Amniotic epithelial cell (primary cell): ENCODE measurements at regions not wholly inside any gene's neighbourhood (a gene's known extent, or its start where the extent isn't known, plus 50 kb on each side); places are given as distances from the start of the nearest gene placed in this dataset.
A peak's percentile ranks its signal among the peaks of the same experiment; 100 is the strongest.
"Not testable (repeated sequence)": the region's sequence is repeated elsewhere in the genome, so short reads cannot be mapped to it uniquely, and the experiment has no call there.

ENCODE experiments used
- DNase-seq: peaks from one replicate; pipeline ENCODE4 v3.0.0-alpha.2; 2010; ENCODE audit warnings: low read depth

DNA sequence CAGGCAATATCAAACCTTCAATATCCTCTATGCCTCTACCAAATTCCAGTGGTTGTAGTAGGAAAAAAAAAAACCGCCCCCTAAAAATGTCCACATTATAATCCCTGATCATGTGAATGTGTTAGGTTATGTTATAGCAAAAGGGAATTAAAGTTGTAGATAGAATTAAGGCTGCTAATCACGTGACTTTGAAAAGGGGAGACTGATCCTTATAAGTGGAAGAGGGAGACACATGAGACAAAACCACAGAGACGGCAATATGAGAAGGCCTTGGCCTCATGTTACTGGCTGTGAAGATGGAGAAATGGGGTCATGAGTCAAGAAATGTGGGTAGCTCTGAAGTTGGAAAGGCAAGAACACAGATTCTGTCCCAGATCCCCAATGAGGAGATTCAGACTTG lies 1711.3 kb downstream of the KHDRBS2 start:
- DNase-seq: not testable (repeated sequence)

DNA sequence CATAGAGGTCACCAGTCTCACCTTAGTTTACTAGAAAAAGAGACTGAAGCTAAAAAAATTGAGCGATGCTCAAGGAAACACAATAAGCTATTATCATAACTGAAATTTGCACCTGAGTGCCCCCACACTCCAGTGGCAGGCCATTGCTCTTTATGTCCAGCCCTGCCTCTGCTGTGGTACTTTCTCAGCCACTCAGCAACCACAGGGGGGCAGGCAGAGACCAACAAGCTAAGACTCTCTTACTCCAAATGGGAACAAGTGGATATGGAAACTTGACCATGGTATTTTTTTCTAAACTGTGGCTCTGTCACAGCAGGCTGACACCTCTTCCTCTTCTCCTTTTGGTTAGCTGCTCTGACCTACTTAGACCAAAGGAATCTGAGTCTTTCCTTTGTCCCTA lies 1713.4 kb downstream of the KHDRBS2 start:
- not testable (repeated sequence) for DNase-seq

DNA sequence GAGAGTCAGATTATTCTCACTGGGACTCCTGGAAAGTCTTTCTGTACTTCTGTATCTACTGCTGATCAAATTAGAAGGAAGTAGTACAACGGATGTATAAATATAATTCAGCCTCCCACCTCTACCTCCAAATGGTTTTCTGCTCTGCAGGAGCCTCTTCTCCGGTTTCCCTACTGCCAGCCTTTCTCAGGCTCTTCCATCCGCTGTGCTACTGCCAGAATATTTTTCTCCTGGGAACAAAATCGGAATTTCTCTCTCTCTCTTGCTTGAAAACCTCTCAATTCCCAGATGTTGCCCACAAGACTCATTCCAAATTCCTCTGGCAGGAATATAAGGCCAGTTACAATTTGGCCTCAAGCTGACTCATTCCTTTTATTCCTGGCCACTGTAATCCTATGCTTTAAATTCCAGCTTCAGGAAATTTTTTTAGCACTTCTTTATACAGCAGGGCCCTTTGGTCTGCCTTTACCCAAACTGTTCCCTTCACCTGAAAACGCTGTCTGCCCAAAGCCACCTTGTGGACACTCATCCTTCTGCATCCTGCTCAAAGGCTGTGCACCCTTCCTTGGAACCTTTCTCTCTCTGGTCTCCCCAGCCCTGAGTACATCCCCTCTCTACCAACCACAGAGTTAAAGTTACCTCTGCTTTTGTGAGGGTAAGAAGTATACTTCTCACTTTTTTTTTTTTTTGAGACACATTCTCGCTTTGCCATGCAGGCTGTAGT lies 1714.6 kb downstream of the KHDRBS2 start:
- DNase-seq: not testable (repeated sequence)

DNA sequence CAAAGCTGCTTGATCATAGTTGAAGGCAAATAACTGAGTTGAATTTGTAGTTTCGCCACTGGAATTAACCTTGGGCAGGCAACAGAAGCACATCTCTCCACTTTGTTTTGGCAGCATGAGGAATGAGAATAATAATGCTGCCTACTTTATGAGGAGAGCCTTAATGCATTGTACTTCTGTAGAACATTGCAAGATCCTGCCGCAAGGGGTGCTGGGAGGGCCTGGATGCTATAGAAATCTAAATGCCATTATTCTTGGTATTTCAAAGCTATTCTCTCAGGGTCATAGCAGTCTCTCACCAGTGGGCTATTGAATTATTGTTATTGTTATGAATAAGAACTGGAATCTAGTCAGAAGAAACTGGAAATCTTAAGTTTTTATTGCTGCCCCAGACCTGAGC lies 1715.4 kb downstream of the KHDRBS2 start:
- not testable (repeated sequence) for DNase-seq

DNA sequence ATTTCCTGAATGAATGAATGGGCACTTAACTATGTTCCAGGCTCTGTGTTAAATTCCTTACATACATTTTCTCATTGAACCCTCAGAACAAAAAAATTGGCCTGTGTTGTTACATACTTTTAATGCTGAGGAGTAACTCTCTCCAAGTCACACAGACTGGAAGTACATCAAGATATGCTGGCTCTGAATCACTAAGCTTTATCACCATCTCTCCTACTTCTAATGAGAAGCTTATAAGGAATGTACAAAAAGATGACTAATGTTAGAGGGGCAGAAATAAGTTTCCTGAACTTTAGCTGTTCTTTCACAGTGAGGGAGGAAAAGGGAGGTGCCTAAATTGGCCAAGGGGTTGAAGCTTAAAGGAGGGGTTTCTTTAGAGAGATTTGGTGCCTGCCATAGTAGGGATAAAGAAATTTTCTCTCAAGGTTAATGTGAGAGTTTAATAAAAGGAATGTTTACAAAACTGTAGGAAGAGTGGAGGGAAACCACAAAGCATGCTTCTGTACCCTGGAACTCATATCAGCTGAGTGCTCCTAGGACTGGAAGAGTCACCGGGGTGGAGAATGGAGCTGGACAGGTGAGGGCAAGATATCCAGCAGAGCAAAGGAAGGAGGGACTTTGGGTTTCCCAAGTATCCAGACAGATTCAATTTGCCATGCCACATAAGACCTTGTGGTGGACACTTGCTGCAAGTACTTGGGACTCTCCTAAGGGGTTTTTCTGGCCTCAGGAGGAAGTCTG lies 1718.4 kb downstream of the KHDRBS2 start:
- peak; percentile 1 for DNase-seq

DNA sequence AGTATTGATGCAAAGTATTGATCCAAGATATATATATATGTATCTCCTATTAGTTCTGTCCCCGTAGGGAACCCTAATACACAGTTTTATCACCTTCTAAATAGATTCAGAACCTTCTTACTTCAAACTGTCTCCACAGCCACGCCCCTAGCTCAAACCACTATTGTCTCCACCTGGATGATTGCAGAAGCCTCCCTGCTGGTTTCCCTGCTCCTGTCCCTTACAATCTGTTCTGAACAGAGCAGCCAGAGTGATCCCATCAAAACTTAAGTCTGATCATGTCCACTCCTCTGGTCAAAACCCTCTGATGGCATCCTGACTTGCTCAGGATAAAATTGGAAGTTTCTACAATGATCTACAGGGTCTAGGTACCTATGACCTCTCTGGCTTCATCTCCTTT lies 1719.6 kb downstream of the KHDRBS2 start:
- DNase-seq: not testable (repeated sequence)

DNA sequence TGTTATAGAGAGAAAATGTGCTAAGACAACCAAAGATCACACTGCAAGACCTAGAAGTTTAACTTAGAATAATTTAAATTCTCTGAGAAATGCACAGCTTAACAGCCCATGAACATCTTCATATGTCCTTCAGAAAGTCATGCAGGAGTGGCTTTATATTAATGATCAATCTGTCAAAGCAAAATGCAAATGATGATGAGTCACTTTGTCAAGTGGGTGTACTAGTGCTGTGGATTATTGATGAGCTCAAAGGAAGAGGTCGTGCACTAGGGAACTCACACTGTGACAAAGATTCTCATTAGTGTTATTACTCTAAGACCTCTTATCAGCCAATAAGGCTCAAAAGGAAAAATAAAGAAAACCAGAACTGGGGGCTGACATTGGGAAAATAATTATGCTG lies 1726.3 kb downstream of the KHDRBS2 start:
- DNase-seq: not testable (repeated sequence)

DNA sequence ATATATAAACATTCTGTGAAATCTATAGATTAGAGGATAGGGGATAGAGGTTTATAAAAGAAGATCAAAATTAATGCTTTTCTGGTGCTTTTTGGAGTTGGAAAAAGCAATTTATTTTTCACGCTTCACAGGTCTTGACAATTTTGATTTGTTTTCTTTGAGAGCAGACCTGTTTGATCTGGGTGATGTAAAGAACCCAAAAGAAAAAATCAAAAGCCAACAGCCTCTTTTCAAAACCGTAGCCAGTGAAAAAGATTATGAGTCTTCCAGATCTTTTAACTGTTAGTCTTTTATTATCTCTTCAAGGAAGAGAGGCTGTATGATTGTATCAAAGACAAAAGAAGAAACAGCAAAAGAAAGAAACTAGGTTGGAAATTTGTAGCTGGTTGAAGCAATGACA lies 1738.7 kb downstream of the KHDRBS2 start:
- DNase-seq: not testable (repeated sequence)

DNA sequence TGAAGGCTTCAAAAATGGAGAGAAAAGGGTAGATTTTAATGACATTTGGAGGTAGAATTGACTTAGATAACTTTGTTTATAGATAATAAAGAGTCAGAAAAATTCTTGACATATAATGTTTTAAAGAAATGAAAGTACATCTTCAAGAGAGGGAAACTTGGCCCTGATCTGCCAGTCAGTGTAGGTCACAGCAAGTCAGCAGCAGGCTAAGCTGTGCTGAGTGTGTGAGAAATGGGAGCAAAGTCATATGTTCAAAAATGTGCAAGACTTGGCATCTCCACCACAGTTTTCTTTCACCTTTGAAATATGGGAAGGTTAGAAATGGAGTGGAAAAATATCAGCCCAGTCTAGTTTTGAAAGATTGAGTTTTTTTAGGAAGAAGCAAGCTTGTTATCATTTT lies 1761.3 kb downstream of the KHDRBS2 start:
- not testable (repeated sequence) for DNase-seq

DNA sequence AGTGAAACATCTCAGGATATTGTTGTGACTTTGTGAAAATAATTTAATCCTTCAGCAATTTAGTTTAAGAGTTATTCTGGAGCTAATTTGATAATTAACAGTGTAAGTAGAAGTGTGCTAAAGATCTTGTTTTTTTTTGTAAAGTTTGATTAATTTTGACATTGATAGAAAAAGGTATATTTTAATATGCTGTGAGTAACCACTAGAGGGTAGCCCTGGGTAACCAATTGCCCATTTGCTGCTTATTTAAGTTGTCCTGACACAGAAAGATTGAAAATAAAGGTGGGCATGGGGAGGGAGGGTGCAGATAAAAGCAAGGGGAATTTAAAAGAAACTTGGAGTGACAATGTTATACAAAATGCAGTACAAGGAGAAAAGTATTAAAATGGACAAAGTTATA lies 1808.3 kb downstream of the KHDRBS2 start:
- DNase-seq: not testable (repeated sequence)

DNA sequence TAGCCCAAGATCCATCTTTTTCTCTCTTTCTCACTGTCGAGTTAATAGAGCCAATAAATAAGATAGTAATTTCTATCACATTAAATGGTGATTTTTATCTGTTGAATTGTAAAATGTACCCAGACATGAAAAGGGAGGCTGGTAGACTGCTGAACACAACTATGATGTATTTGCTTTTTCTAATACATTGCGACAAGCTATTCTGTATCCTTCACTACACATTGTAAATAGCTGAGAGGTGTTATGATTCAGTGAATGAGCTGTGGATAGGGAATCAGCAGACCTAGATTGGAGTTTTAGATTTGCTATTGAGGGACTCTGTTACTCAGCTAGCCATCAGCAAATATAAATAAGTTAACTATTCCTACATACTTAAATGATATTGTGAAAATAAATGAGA lies 1812.2 kb downstream of the KHDRBS2 start:
- not testable (repeated sequence) for DNase-seq

DNA sequence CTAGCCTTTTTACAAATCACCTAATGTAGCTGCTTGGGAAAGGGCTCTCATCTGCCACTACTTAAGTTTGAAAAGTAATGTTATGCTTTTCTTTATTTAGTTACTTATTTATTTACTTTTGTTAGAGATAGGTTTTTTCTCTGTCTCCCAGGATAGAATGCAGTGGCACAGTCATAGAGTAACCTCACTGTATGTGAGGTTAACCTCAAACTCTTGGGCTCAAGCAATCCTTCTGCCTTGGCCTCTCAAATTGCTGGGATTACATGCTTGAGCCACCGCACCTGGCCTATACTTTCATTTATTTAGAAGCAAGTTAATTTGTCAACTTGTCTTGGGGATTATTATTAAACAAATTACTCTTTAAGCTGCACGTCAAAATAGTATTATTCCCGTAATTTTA lies 1814.6 kb downstream of the KHDRBS2 start:
- DNase-seq: not testable (repeated sequence)

DNA sequence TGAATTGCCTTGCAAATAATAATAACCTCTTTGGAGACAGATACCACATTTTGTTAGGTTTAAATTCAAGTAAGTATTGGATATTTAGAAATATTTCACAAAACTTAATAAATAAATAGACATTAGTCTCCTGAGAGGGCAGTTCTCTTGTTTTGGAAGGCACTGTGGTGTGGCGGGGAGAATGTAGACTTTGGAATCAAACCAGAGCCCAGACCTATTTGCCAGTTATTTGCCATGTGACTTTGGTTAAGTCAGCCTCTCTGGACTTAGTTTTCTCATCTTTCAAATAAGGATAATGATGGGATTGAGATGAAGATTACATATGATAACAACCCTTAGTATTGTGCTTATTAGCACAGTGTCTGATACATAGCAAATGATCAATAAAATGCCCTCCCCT lies 1835.6 kb downstream of the KHDRBS2 start:
- not testable (repeated sequence) for DNase-seq

DNA sequence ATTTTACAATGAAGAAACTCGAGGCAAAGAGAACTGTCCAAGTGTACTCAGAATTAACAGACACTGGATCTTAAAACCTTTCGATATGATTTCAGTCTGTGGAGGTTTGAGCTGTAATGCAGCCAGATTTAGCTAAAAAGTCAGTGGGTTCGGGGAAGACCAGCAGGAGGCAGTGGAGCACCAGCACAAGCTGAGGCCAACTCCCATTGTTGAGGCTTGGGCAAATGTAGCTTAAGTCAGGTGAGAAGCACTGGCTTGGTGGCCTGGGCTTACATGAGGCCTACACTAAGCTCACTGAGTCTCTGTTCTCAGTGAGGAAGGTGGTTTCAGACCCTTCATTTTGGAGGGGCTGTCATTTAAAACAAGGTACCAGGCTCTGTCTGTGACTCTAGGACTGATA lies 1841.5 kb downstream of the KHDRBS2 start:
- not testable (repeated sequence) for DNase-seq

DNA sequence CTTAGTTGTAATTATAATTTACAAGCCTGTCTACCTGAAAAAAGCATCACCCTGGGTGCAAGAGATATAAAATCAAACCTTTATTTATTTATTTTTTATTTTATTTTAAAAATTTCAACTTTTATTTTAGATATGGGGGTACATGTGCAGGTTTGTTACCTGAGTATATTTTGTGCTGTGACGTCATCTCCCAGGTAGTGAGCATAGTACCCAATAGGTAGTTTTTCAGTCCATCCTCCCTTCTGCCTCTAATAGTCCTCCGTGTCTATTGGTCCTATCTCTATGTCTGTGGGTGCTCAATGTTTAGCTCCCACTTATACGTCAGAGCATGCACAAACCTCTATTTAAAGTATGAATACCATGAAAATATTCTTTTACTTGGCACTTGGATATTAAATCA lies 1846.3 kb downstream of the KHDRBS2 start:
- not testable (repeated sequence) for DNase-seq

DNA sequence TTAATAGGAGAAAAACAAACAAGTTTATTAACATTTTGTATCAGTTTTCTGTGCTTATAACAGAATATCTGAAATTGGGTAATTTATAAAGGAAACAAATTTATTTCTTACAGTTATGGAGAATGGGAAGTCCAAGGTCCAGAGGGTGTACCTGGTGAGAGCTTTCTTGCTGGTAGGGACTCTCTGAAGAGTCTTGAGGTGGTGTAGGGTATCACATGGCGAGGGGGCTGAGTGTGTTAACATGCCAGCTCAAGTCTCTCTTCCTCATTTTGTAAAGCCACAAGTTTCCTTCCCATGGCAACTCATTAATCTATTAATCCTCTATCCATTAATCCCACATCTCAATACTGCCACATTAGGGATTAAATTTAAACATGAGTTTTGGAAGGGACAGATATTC lies 1863.3 kb downstream of the KHDRBS2 start:
- not testable (repeated sequence) for DNase-seq

DNA sequence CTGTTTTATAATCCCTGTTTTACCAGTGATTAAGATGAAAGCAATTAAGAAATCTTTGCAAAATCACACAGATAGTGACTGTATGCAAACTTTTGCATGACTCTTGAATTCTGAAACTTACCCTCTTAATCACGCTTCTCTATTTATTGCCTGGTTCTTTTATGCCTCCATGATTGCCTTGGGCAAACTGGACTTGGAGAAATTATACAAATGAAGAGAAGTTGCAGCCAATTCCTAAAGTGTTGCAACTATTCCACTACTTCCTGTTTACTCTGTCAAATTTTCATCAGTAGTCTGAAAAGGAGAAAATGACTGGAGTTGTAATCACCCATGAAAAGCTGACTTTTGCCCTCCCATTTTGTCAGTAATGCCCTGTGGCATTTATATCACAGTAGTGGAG lies 1869.9 kb downstream of the KHDRBS2 start:
- not testable (repeated sequence) for DNase-seq

DNA sequence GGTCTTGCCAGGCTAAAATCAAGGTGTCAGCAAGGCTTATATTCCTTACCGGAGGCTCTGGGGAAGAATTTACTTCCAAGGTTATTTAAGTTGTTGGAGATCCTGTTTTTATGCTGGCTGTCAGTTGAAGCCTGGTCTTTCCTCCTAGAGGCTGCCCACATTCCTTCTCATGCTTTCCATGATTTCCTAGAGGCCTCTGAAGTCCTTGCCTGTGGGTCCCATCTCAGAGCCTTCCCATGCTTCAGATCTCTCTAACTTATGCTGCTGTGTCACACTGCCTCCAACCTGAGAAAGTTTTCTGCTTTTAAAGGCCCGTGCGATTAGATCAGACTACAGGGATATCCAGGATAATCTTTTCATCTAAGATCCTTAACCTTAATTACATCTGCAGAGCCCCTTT lies 1877.3 kb downstream of the KHDRBS2 start:
- DNase-seq: not testable (repeated sequence)

DNA sequence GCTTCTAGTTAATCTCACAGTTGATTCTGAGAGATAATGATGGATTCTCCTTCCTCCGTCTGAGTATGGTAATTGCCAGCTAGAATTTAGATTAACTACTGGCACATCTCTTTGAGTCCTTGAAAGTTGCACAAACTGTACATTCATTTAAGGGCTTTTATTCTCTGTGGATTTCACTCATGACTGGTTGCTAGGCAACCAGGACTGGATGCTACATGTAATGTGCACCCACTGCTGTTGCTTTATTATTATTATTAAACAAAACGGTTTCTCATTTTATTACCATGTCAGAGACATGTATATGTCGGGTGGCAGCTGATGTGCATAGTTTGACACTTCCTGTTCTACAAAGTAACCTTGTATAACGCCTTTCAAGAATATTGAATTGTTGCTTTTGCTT lies 1882.8 kb downstream of the KHDRBS2 start:
- not testable (repeated sequence) for DNase-seq

DNA sequence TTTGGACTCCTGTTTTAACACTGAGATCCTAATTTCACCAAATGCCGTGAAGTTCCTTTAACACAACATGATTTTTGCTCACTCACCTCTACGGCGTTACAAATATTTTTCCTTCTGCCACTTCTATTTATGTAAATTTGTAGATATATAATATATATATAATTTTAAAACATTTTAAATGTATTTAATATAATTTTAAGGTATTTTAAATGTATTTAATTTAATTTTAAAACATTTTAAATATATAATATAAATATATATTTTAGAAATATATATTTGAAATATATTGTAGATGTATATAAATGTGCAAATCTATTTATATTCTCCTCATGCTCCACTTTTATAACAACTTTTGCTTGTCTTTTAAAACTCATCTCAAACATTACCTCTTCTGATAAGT lies 1883.5 kb downstream of the KHDRBS2 start:
- not testable (repeated sequence) for DNase-seq

DNA sequence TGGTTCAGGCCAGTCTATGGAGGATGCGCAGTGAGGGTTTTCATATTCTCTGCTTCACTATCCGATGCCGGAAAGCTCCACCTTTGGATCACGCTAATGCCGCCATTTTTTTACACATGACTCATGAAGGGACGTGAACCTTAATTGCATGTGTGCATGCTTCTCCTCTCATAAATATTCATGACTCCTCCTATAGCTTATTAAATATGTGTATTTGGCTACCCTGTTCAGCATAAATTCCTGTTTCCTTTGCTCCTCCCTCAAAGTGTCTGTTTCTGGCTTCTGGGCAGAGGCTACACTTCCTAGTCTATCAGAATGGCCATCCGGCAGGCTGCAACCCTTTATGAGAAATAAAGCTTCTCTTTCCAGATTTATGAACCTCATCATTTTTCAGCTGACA lies 1890.8 kb downstream of the KHDRBS2 start:
- not testable (repeated sequence) for DNase-seq

DNA sequence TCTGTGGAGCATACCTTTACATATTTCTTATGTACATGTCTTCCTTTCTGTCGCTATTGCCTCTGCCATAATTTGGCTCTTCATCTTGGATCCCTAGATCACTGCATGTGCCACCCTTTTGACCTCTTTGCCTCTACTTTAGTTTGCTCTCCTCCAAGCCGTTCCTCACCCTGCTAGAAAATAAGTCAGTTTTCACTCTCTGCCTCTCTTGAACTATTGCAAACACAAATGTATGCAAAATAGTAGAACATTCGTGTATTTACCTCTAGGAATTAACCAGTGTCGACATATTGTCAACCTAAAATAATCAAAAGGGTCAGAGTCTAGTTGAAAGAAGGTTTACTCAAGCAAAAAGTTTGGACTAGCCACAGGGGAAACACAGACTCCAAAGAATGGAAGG lies 1893.1 kb downstream of the KHDRBS2 start:
- DNase-seq: not testable (repeated sequence)

DNA sequence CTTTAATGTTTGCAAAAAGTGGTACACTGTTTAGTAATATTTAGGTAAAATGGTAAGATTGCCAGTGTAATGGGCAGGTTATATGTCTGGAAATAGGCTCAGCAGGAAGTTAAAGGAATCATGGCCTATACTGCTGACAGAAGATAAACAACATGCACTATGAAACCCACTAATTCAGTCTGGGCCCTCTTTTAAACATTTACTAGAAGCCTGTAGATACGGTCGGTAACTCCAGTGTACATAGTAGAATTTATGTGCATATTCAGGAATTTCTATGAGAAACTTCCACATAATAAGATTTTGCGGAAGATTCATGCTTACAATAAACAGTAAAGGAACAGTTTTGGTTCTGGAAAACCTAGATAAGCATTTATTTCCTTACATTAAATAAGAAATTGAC lies 1896.9 kb downstream of the KHDRBS2 start:
- DNase-seq: not testable (repeated sequence)
